Subcutaneous abdominal adipose tissue (tissue), 5 donors: ENCODE measurements at regions not wholly inside any gene's neighbourhood (a gene's known extent, or its start where the extent isn't known, plus 50 kb on each side); places are given as distances from the start of the nearest gene placed in this dataset.

Experiments used
- H3K27ac ChIP-seq: one replicate; pipeline ENCODE4 v1.7.0; 2013; ENCODE audit warnings: low read depth, mild to moderate bottlenecking, inconsistent platforms, low read length, moderate library complexity
- H3K27me3 ChIP-seq, 5 donors: one replicate each; pipeline ENCODE4 v1.7.0; 2013; ENCODE audit warnings: low read length in 5 of 5, inconsistent platforms in 1 of 5; ENCODE audit not compliant: control insufficient read depth in 5 of 5, insufficient read depth in 4 of 5
- H3K36me3 ChIP-seq, 5 donors: one replicate each; pipeline ENCODE4 v1.7.0; 2013; ENCODE audit warnings: low read length in 5 of 5; ENCODE audit not compliant: control insufficient read depth in 5 of 5, insufficient read depth in 5 of 5
- H3K4me1 ChIP-seq, 5 donors: one replicate each; pipeline ENCODE4 v1.7.0; 2013; ENCODE audit warnings: low read length in 5 of 5, mild to moderate bottlenecking in 3 of 5, moderate library complexity in 1 of 5; ENCODE audit not compliant: control insufficient read depth in 5 of 5, insufficient read depth in 5 of 5
- H3K4me3 ChIP-seq, 5 donors: one replicate each; pipeline ENCODE4 v1.7.0; 2013; ENCODE audit warnings: low read length in 5 of 5, low read depth in 1 of 5
- H3K9ac ChIP-seq, 5 donors: one replicate each; pipeline ENCODE4 v1.7.0; 2013; ENCODE audit warnings: low read length in 5 of 5, mild to moderate bottlenecking in 4 of 5, moderate library complexity in 3 of 5
- H3K9me3 ChIP-seq, 5 donors: one replicate each; pipeline ENCODE4 v1.7.0; 2013; ENCODE audit warnings: low read length in 5 of 5; ENCODE audit not compliant: control insufficient read depth in 5 of 5
- donor health status: healthy.
- donor health status: healthy.
- donor health status: healthy.
- donor health status: healthy.
- donor health status: healthy.

DNA sequence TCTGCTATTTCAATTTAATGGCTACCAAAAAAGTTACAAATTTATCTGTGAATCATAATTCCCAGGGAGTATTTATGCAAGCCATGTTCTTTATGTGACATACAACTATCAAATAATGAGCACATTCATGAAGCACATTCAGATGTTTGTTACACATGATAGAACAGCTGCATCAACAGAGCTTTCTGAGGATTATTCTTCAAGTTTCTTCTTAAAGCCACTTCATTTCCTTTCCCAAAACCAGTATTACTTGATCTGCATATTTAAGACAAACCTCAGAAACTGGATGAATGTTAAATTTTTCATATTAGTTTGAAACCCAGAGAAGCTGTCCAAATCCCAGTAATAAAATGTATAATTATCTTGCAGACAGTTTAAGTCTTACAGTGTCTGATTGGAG lies 73.6 kb upstream of the SOX5 start:
- no peak overlapping the region for H3K9ac ChIP-seq
- H3K9me3 ChIP-seq: no peaks in the 10 kb centered on the region
- H3K36me3 ChIP-seq: no peaks in the 10 kb centered on the region
- no peak overlapping the region for H3K4me3 ChIP-seq
- H3K27me3 ChIP-seq: no peaks in the 10 kb centered on the region
- no peak overlapping the region for H3K27ac ChIP-seq
- H3K4me1 ChIP-seq: peaks cover 0 to 5% (median 0%) of the 10 kb centered on the region in 5 donors

DNA sequence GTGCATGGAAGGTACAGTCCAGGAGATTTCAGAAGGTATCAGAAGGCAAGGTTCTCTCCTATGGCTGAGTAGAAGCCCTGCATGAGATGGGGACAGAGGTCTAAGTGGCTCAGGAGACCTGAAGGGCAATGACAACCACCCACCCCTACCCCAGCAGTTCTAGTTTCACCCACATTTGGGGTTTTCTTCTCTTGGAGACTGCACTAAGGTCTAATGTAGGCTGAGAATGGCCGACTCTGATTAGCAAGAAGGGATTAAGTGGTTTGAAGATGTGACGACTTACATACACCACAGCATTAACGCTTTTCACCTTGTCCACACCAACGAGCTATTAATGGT lies 71.7 kb upstream of the SOX5 start:
- Histone ChIP-seq H3K27ac (no peak overlapping the region), H3K4me1 (peaks cover 0 to 5% (median 0%) of the 10 kb centered on the region in 5 donors), H3K9ac (no peak overlapping the region), H3K9me3 (no peaks in the 10 kb centered on the region), H3K27me3 (no peaks in the 10 kb centered on the region), H3K36me3 (no peaks in the 10 kb centered on the region), H3K4me3 (no peak overlapping the region)

DNA sequence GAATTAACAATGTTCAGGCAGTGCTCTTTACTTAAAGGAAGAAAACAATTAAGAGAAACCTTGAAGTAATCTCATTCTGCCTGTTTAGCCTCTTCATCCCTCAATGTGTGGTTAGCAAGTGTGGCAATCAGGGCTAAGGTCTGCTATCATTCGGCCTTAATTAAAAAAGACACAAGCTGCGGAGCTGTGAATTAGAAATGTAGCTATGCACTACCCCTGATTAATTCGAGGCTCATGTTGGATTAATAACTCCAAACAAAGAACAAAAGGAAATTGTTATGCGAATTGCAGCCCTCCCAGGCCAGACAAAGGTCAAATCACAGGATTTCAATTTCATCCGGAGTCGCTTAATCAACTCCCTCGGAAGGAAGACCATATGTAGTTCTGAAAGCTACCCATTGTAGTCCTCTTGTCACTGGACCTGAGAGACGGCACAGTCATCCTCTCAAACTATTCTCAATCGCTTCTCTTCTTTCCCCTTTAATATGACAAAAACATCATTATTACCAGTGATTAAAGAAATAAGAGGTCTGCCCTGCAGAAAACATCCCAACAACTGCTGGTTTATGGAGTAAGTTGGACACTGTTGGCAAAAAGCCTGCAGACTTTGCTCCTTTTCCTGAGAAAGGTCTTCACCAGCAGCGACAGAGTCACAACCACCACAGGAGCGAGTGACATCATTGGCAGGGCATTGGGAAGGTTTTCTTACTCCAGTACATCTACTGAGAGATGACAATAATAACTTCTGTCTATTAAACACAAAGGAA lies 71.1 kb upstream of the SOX5 start:
- Histone ChIP-seq H3K27ac (no peak overlapping the region), H3K9me3 (no peaks in the 10 kb centered on the region), H3K4me3 (no peak overlapping the region), H3K4me1 (peaks cover 0 to 5% (median 0%) of the 10 kb centered on the region in 5 donors), H3K9ac (no peak overlapping the region), H3K36me3 (no peaks in the 10 kb centered on the region), H3K27me3 (no peaks in the 10 kb centered on the region)

DNA sequence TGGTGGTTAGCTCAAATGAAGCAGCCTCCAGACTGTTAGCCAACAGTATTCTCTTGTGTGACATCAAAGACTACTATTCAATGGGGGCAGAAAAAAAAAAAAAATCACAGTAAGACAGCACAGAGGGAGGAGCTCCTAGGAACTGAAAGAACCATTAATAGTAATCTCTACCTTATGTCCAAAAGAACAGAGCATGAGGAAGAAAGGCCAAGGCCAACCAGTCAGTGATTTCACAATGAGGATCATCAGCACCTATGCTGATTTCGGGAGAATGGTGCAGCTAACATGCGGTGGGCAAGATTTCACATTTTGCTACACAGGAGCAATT lies 66.3 kb upstream of the SOX5 start:
- H3K27ac ChIP-seq: no peak overlapping the region
- no peaks in the 10 kb centered on the region for H3K27me3 ChIP-seq
- no peak overlapping the region for H3K9ac ChIP-seq
- H3K9me3 ChIP-seq: no peaks in the 10 kb centered on the region
- H3K4me3 ChIP-seq: no peak overlapping the region
- H3K4me1 ChIP-seq: peaks cover 0 to 5% (median 0%) of the 10 kb centered on the region in 5 donors
- no peaks in the 10 kb centered on the region for H3K36me3 ChIP-seq

DNA sequence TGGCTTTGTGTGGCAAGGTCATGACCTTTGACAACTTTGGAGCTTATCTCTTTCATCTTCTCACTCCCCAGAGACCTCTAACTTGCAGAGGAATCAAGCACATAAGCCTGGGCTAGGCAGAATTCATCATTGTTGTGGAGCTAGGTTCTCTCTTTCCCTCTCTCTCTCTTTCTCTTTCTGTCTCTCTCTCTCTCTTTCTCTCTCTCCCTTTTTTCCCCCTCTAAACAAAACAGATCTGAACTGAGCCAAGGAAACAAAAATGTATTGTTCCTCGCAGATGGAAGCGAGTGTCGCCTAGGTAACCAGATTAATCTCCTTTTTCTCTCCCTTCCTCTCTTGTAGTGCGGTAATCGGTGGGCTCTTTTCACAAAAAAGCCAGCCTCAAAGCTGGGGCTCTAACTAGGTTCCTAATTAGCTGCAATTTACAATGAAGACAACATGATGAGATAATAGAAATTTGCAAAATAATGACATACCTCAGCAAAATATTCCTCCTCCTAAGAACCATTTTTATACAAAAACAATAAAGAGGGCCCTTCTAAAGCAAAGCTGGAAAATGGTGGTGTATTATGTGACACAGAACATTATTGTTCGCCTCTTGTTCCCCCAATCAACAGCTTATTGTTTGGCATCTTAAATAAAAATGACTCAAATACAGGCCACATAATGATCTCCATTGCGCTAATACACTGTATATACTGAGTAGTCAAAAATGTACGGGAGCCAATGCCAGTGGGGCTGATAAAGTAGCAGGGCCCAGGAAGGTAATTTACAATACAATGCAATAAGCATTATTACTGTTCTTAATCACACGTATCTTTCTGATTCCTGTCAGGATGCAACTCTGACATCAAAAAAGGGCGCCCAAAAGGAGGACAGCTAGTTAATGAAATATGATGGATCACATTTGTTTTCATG lies 65.7 kb upstream of the SOX5 start:
- peaks cover 0 to 5% (median 0%) of the 10 kb centered on the region in 5 donors for H3K4me1 ChIP-seq
- H3K9me3 ChIP-seq: no peaks in the 10 kb centered on the region
- H3K9ac ChIP-seq: no peak overlapping the region
- no peak overlapping the region for H3K27ac ChIP-seq
- no peaks in the 10 kb centered on the region for H3K36me3 ChIP-seq
- no peak overlapping the region for H3K4me3 ChIP-seq
- no peaks in the 10 kb centered on the region for H3K27me3 ChIP-seq

DNA sequence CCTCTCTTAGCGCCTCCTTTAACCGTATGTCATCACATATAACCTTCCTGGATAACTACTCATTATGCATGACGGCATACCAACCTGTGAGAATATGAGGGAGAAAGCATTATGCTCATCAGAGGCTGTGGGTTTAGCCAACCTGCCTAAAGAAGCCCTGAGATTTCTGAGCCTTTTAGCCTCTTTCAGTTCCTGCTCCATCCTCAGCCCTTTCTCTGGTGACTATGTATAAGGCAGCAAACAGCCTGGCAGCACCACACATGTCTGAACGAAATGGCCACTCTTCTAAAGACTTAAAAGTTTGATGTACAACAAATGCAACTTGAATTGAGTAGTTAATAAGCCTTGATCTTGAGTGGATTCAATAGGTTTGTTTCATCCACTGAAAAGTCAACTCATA lies 64.8 kb upstream of the SOX5 start:
- Histone ChIP-seq H3K4me1 (peaks cover 0 to 5% (median 0%) of the 10 kb centered on the region in 5 donors), H3K4me3 (no peak overlapping the region), H3K36me3 (no peaks in the 10 kb centered on the region), H3K9ac (no peak overlapping the region), H3K27ac (no peak overlapping the region), H3K27me3 (no peaks in the 10 kb centered on the region), H3K9me3 (no peaks in the 10 kb centered on the region)

DNA sequence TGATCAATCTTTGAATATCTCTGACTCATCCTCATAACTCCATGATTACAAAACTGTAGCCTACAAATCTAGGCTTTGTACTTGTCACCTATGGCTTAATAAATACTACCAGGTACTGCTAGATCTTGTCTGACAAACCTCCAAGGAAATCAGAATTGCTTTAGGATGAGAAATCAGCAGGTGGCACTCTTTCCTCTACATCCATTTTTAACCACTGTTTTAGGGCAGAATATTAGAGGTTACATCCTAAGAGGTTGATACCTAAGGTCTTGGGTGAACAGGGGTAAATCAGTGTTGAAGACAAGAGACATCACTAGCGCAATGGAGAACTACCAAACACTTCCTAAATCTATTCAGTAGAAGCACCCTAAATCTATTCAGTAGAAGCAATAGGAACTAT lies 63.1 kb upstream of the SOX5 start:
- H3K4me3 ChIP-seq: no peak overlapping the region
- peaks cover 0 to 5% (median 0%) of the 10 kb centered on the region in 5 donors for H3K4me1 ChIP-seq
- no peaks in the 10 kb centered on the region for H3K9me3 ChIP-seq
- no peak overlapping the region for H3K9ac ChIP-seq
- peaks cover 0 to 3% (median 0%) of the 10 kb centered on the region in 5 donors for H3K36me3 ChIP-seq
- H3K27me3 ChIP-seq: no peaks in the 10 kb centered on the region
- H3K27ac ChIP-seq: no peak overlapping the region

DNA sequence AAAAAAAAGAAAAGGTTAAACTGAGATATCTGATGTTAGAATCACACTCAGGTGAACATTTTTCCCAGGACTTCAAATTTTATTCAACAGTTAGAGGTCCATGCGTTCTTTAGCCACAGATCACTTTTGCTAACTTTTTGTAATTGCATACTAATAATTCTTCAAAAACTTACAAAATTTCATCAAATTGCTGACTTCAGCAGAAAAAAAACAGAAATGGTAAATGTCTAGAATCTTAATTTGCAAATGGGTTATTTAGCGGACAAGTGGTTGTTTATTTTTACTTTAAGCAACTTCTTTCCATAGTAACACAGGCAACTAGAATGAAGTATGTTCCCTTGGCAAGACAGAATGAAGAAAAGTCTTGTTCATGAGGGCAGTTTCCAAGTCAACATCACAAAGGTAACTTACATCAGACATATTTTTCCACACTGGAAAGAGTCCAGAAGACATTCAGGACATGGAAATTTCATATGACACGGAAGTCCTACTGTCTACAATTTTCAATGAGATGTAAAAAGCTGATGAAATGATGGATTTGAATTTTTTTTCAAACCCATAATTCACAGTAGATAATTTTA lies 62.5 kb upstream of the SOX5 start:
- Histone ChIP-seq H3K27ac (no peak overlapping the region), H3K9ac (no peak overlapping the region), H3K36me3 (peaks cover 0 to 3% (median 0%) of the 10 kb centered on the region in 5 donors), H3K9me3 (no peaks in the 10 kb centered on the region), H3K27me3 (no peaks in the 10 kb centered on the region), H3K4me1 (peaks cover 0 to 5% (median 0%) of the 10 kb centered on the region in 5 donors), H3K4me3 (no peak overlapping the region)

DNA sequence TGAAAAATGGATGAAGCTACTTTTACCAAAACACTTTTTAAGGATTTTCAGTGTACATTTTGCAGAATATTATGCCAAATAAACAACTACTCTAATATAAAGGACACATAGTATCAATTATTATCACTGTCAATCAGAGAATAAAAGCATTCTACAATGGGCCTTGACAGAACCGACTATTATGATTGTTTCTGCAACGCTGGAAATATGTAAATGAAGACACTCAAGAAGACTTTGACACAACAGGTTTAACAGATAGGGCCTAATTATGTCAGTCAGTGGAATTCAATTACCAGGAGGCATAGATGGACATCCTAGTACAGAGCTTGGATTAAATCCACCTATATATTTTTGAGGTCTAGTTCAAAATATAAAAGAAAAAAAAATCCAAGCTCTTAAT lies 58.7 kb upstream of the SOX5 start:
- Histone ChIP-seq H3K4me1 (no peaks in the 10 kb centered on the region), H3K4me3 (no peak overlapping the region)

More for the DNA sequence above, 58.7 kb upstream of the SOX5 start:
- H3K27me3 ChIP-seq: no peaks in the 10 kb centered on the region
- H3K9me3 ChIP-seq: no peaks in the 10 kb centered on the region
- no peak overlapping the region for H3K27ac ChIP-seq
- peaks cover 0 to 3% (median 0%) of the 10 kb centered on the region in 5 donors for H3K36me3 ChIP-seq
- H3K9ac ChIP-seq: no peak overlapping the region
